GM23338 (cell line): ENCODE measurements at regions not wholly inside any gene's neighbourhood (a gene's known extent, or its start where the extent isn't known, plus 50 kb on each side); places are given as distances from the start of the nearest gene placed in this dataset.

Source experiments
- CREB1 ChIP-seq: fragments of 250-450 bp; sonication (Bioruptor Pico); IDR thresholded peaks from 2 replicates; pipeline ENCODE4 v1.5.0; 2020; ENCODE audit warnings: low read depth, mild to moderate bottlenecking, moderate library complexity
- CTCF ChIP-seq, 2 experiments: fragments of 200-600 bp in 1 of 2; sonication (generic) in 1 of 2; conservative IDR thresholded peaks; 2 replicates each; pipeline versions ENCODE4 v1.5.1 to v1.6.1; 2016 to 2017; ENCODE audit warnings: antibody characterized with exemption in 2 of 2, low read depth in 2 of 2, mild to moderate bottlenecking in 2 of 2, moderate library complexity in 1 of 2
- ETS1 ChIP-seq: IDR thresholded peaks from 2 replicates; pipeline ENCODE4 v1.6.1; 2016; ENCODE audit warnings: antibody characterized with exemption
- EZH2 ChIP-seq: fragments of 200-600 bp; sonication (generic); IDR thresholded peaks from one replicate; pipeline ENCODE4 v1.8.0; 2017; ENCODE audit warnings: antibody characterized with exemption, mild to moderate bottlenecking, low read depth; ENCODE audit not compliant: unreplicated experiment
- EZH2phosphoT487 ChIP-seq: fragments of 200-600 bp; sonication (generic); IDR thresholded peaks from one replicate; pipeline ENCODE4 v1.8.1; 2018; ENCODE audit warnings: antibody characterized with exemption; ENCODE audit not compliant: unreplicated experiment
- JUNB ChIP-seq: IDR thresholded peaks from one replicate; pipeline ENCODE4 v1.6.1; 2016; ENCODE audit warnings: antibody characterized with exemption; ENCODE audit not compliant: unreplicated experiment
- POLR2AphosphoS5 ChIP-seq: IDR thresholded peaks from 2 replicates; pipeline ENCODE4 v1.6.1; 2016; ENCODE audit warnings: antibody characterized with exemption, low read depth
- REST ChIP-seq: IDR thresholded peaks from one replicate; pipeline ENCODE4 v1.6.1; 2018; ENCODE audit warnings: antibody characterized with exemption; ENCODE audit not compliant: unreplicated experiment
- STAT1 ChIP-seq: IDR thresholded peaks from one replicate; pipeline ENCODE4 v1.6.1; 2016; ENCODE audit warnings: antibody characterized with exemption; ENCODE audit not compliant: unreplicated experiment
- ZNF331 ChIP-seq: fragments of 250-450 bp; sonication (Bioruptor Pico); IDR thresholded peaks from 2 replicates; pipeline ENCODE4 v1.5.0; 2020; ENCODE audit warnings: low read depth, mild to moderate bottlenecking, moderate library complexity

- TF ChIP-seq CTCF (conservative IDR thresholded peaks at IDR 0.05; ENCODE audit: low read depth in 2 of 2) = no peak
- no peak for TF ChIP-seq POLR2AphosphoS5
- TF ChIP-seq JUNB = no peak
- no peak for TF ChIP-seq CREB1 (CRISPR knock-in tag)
- TF ChIP-seq EZH2phosphoT487 = no peak
- no peak for TF ChIP-seq ETS1
- TF ChIP-seq EZH2 = no peak
- TF ChIP-seq STAT1 = no peak
- TF ChIP-seq ZNF331 = no peak
- no peak for TF ChIP-seq REST
Observed at GRCh38 chr11:95417832-95418231, 186.8 kb upstream of the SESN3 start.
